H9 (cell line): ENCODE measurements at regions not wholly inside any gene's neighbourhood (a gene's known extent, or its start where the extent isn't known, plus 50 kb on each side); places are given as distances from the start of the nearest gene placed in this dataset.

Experiments used
- DNase-seq: peaks from one replicate; pipeline ENCODE4 v3.0.0-alpha.2; 2017
- H2AFZ ChIP-seq: one replicate; pipeline ENCODE4 v1.6.1; 2013; ENCODE audit warnings: mild to moderate bottlenecking, low read length, control low read depth, moderate library complexity
- H2AK5ac ChIP-seq: 2 replicates; pipeline ENCODE4 v1.6.1; 2013; ENCODE audit warnings: low read length, control low read depth, mixed read lengths; ENCODE audit not compliant: insufficient read length
- H2BK120ac ChIP-seq: one replicate; pipeline ENCODE4 v1.6.1; 2013; ENCODE audit warnings: low read depth, mild to moderate bottlenecking, low read length, control low read depth, inconsistent platforms; ENCODE audit not compliant: poor library complexity, severe bottlenecking
- H2BK12ac ChIP-seq: 2 replicates; pipeline ENCODE4 v1.6.1; 2013; ENCODE audit warnings: low read length, control low read depth, mixed read lengths, low read depth; ENCODE audit not compliant: insufficient read length
- H2BK15ac ChIP-seq: 2 replicates; pipeline ENCODE4 v1.6.1; 2013; ENCODE audit warnings: low read depth, low read length, control low read depth
- H2BK20ac ChIP-seq: one replicate; pipeline ENCODE4 v1.6.1; 2013; ENCODE audit warnings: low read depth, mild to moderate bottlenecking, low read length, control low read depth, inconsistent platforms; ENCODE audit not compliant: poor library complexity, severe bottlenecking
- H2BK5ac ChIP-seq: 2 replicates; pipeline ENCODE4 v1.6.1; 2013; ENCODE audit warnings: low read length, control low read depth, mixed read lengths; ENCODE audit not compliant: insufficient read length
- H3K14ac ChIP-seq: 2 replicates; pipeline ENCODE4 v1.6.1; 2013; ENCODE audit warnings: low read length, control low read depth; ENCODE audit not compliant: insufficient read depth
- H3K18ac ChIP-seq: 2 replicates; pipeline ENCODE4 v1.6.1; 2013; ENCODE audit warnings: low read depth, mild to moderate bottlenecking, mixed read lengths, low read length, control low read depth; ENCODE audit not compliant: insufficient read length
- H3K23ac ChIP-seq: 2 replicates; pipeline ENCODE4 v1.6.1; 2013; ENCODE audit warnings: low read length, control low read depth, mixed read lengths, low read depth; ENCODE audit not compliant: insufficient read length
- H3K23me2 ChIP-seq: 2 replicates; pipeline ENCODE4 v1.6.1; 2013; ENCODE audit warnings: low read depth, mild to moderate bottlenecking, mixed read lengths, low read length, control low read depth; ENCODE audit not compliant: insufficient read length, poor library complexity, severe bottlenecking
- H3K27ac ChIP-seq: 2 replicates; pipeline ENCODE4 v1.5.1; 2013; ENCODE audit warnings: low read length, control low read depth, mixed read lengths, low read depth; ENCODE audit not compliant: insufficient read length
- H3K27me3 ChIP-seq: 2 replicates; pipeline ENCODE4 v1.6.1; 2013; ENCODE audit warnings: low read length, control low read depth, inconsistent platforms; ENCODE audit not compliant: insufficient read depth
- H3K4ac ChIP-seq: 2 replicates; pipeline ENCODE4 v1.6.1; 2013; ENCODE audit warnings: low read depth, mild to moderate bottlenecking, control low read depth, inconsistent platforms, low read length, moderate library complexity
- H3K4me1 ChIP-seq: 2 replicates; pipeline ENCODE4 v1.6.1; 2013; ENCODE audit warnings: low read length, control low read depth, inconsistent platforms; ENCODE audit not compliant: insufficient read depth
- H3K4me2 ChIP-seq: 2 replicates; pipeline ENCODE4 v1.6.1; 2013; ENCODE audit warnings: low read length, control low read depth, mixed read lengths; ENCODE audit not compliant: insufficient read length, insufficient read depth
- H3K56ac ChIP-seq: 2 replicates; pipeline ENCODE4 v1.6.1; 2013; ENCODE audit warnings: low read depth, mild to moderate bottlenecking, mixed read lengths, low read length, control low read depth; ENCODE audit not compliant: insufficient read length
- H3K79me1 ChIP-seq: 2 replicates; pipeline ENCODE4 v1.6.1; 2013; ENCODE audit warnings: low read depth, mild to moderate bottlenecking, moderate library complexity, low read length, control low read depth, inconsistent platforms; ENCODE audit not compliant: insufficient read depth, poor library complexity, severe bottlenecking
- H3K79me2 ChIP-seq: 2 replicates; pipeline ENCODE4 v1.6.1; 2013; ENCODE audit warnings: low read length, control low read depth, inconsistent platforms; ENCODE audit not compliant: insufficient read depth
- H3K9ac ChIP-seq: 2 replicates; pipeline ENCODE4 v1.6.1; 2013; ENCODE audit warnings: low read length, control low read depth, mixed read lengths; ENCODE audit not compliant: insufficient read length; ENCODE audit errors: extremely low read depth
- H3K9me3 ChIP-seq: one replicate; pipeline ENCODE4 v1.6.1; 2013; ENCODE audit warnings: low read depth, low read length, inconsistent platforms; ENCODE audit not compliant: control insufficient read depth
- H3T11ph ChIP-seq: one replicate; pipeline ENCODE4 v1.6.1; 2013; ENCODE audit warnings: mild to moderate bottlenecking, low read length, control low read depth, inconsistent platforms
- H4K20me1 ChIP-seq: one replicate; pipeline ENCODE4 v1.6.1; 2013; ENCODE audit not compliant: control insufficient read depth, insufficient read length, insufficient read depth
- H4K5ac ChIP-seq: 2 replicates; pipeline ENCODE4 v1.6.1; 2013; ENCODE audit warnings: low read depth, mild to moderate bottlenecking, mixed read lengths, low read length, control low read depth; ENCODE audit not compliant: insufficient read length
- H4K8ac ChIP-seq: replicated peaks from 2 replicates; pipeline ENCODE4 v1.6.1; 2013; ENCODE audit warnings: low read length, control low read depth, mixed read lengths, low read depth; ENCODE audit not compliant: insufficient read length
- H4K91ac ChIP-seq: 2 replicates; pipeline ENCODE4 v1.6.1; 2013; ENCODE audit warnings: low read depth, mild to moderate bottlenecking, moderate library complexity, mixed read lengths, low read length, control low read depth; ENCODE audit not compliant: insufficient read length
- H3K27ac Mint-ChIP-seq, 3 experiments: 2 replicates in 2 of 3; 3 replicates in 1 of 3; pipeline ENCODE4 v1.8.0; 2020 to 2021; ENCODE audit warnings: mixed read lengths in 3 of 3, mild to moderate bottlenecking in 1 of 3, moderate library complexity in 1 of 3
- H3K27me3 Mint-ChIP-seq: 2 replicates; pipeline ENCODE4 v1.8.0; 2021; ENCODE audit warnings: low read depth, mild to moderate bottlenecking, moderate library complexity, mixed read lengths
- H3K36me3 Mint-ChIP-seq, 3 experiments: 2 replicates in 2 of 3; 3 replicates in 1 of 3; pipeline ENCODE4 v1.8.0; 2020 to 2021; ENCODE audit warnings: low read depth in 3 of 3, mixed read lengths in 3 of 3; ENCODE audit not compliant: insufficient read depth in 1 of 3
- H3K4me1 Mint-ChIP-seq, 2 experiments: 2 replicates each; pipeline ENCODE4 v1.8.0; 2020; ENCODE audit warnings: mixed read lengths in 2 of 2
- H3K4me3 Mint-ChIP-seq, 2 experiments: 2 replicates in 1 of 2; 3 replicates in 1 of 2; pipeline ENCODE4 v1.8.0; 2020 to 2021; ENCODE audit warnings: mild to moderate bottlenecking in 2 of 2, mixed read lengths in 2 of 2, moderate library complexity in 1 of 2
- H3K9me3 Mint-ChIP-seq, 2 experiments: 2 replicates in 1 of 2; 3 replicates in 1 of 2; pipeline ENCODE4 v1.8.0; 2020; ENCODE audit warnings: mild to moderate bottlenecking in 2 of 2, mixed read lengths in 2 of 2, moderate library complexity in 1 of 2
- CTCF ChIP-seq: fragments of 200-600 bp; sonication (generic); conservative IDR thresholded peaks from 3 replicates; pipeline ENCODE4 v1.8.0; 2021; ENCODE audit warnings: antibody characterized with exemption, mild to moderate bottlenecking
- WGBS: extraction: QIAGEN DNeasy Blood & Tissue Kit; methylation state at CpG from one replicate; pipeline ENCODE4 v1.1.7; 2013; ENCODE audit warnings: missing lambda C conversion rate, low lambda C conversion rate, mixed read lengths; ENCODE audit not compliant: insufficient read length; ENCODE audit errors: extremely low coverage; 5-methylcytosine and 5-hydroxymethylcytosine counted together

GRCh38 chr2:217683106-217683870 is 319.5 kb downstream of the TNS1 start:
- H3K23me2 ChIP-seq = no peaks in the 10 kb centered on the region
- no peak overlapping the region for H3T11ph ChIP-seq
- no peak overlapping the region for H3K27ac Mint-ChIP-seq
- H4K5ac ChIP-seq = no peak overlapping the region
- no peak overlapping the region for H2BK120ac ChIP-seq
- no peak overlapping the region for H3K56ac ChIP-seq
- H3K27me3 ChIP-seq = no peaks in the 10 kb centered on the region
- no CpG with 5 or more reads among the region's 1 CpG for WGBS
- no peak overlapping the region for H3K18ac ChIP-seq
- H3K9me3 Mint-ChIP-seq = peaks cover 0 to 2% of the 10 kb centered on the region in 2 experiments; a peak in 2 of 5 replicates
- H3K9me3 ChIP-seq = no peaks in the 10 kb centered on the region
- H3K79me2 ChIP-seq = no peaks in the 10 kb centered on the region
- H3K4me1 ChIP-seq = no peaks in the 10 kb centered on the region
- no peak overlapping the region for H3K4me3 Mint-ChIP-seq
- no peak overlapping the region for H4K91ac ChIP-seq
- no peak overlapping the region for H3K4me2 ChIP-seq
- H4K20me1 ChIP-seq = no peaks in the 10 kb centered on the region
- no peak overlapping the region for H3K4ac ChIP-seq
- H3K27ac ChIP-seq = no peak overlapping the region
- no peak for TF ChIP-seq CTCF
- no peak overlapping the region for H4K8ac ChIP-seq
- no peak overlapping the region for H2BK12ac ChIP-seq
- H2AK5ac ChIP-seq = no peak overlapping the region
- H2BK20ac ChIP-seq = no peak overlapping the region
- H3K36me3 Mint-ChIP-seq = no peaks in the 10 kb centered on the region; a peak in 1 of 7 replicates
- H2AFZ ChIP-seq = no peak overlapping the region
- peaks cover 51% of the 10 kb centered on the region for H3K27me3 Mint-ChIP-seq
- no peaks in the 10 kb centered on the region for H3K79me1 ChIP-seq
- H3K4me1 Mint-ChIP-seq = peaks cover 10 to 18% of the 10 kb centered on the region in 2 experiments
- no peak for DNase-seq
- no peak overlapping the region for H3K14ac ChIP-seq
- no peak overlapping the region for H3K9ac ChIP-seq
- H2BK5ac ChIP-seq = no peak overlapping the region
- no peak overlapping the region for H2BK15ac ChIP-seq
- no peak overlapping the region for H3K23ac ChIP-seq
